ENCODE measurements at regions not wholly inside any gene's neighbourhood (a gene's known extent, or its start where the extent isn't known, plus 50 kb on each side); places are given as distances from the start of the nearest gene placed in this dataset.

GRCh38 chr16:16879567-16880251 lies 500.8 kb downstream of the NPIPA7 start:
- no peak for DNase-seq (ENCODE audit: low read depth)
- TF ChIP-seq CTCF (conservative IDR thresholded peaks at IDR 0.05; ENCODE audit: control insufficient read depth, insufficient read depth, low read depth, low read length): no peak
- H3K4me3 ChIP-seq (ENCODE audit: control insufficient read depth, low read depth, low read length): no peak overlapping the region

GRCh38 chr16:16881814-16882213 lies 502.9 kb downstream of the NPIPA7 start:
- no peak for TF ChIP-seq CTCF (conservative IDR thresholded peaks at IDR 0.05; ENCODE audit: control insufficient read depth, insufficient read depth, low read depth, low read length)
- DNase-seq (ENCODE audit: low read depth): no peak
- no peak overlapping the region for H3K4me3 ChIP-seq (ENCODE audit: control insufficient read depth, low read depth, low read length)

GRCh38 chr16:16882766-16883165 lies 503.8 kb downstream of the NPIPA7 start:
- TF ChIP-seq CTCF (conservative IDR thresholded peaks at IDR 0.05; ENCODE audit: control insufficient read depth, insufficient read depth, low read depth, low read length): no peak
- H3K4me3 ChIP-seq (ENCODE audit: control insufficient read depth, low read depth, low read length): no peak overlapping the region
- DNase-seq (ENCODE audit: low read depth): no peak

GRCh38 chr16:16884451-16884850 lies 505.5 kb downstream of the NPIPA7 start:
- no peak for DNase-seq (ENCODE audit: low read depth)
- no peak overlapping the region for H3K4me3 ChIP-seq (ENCODE audit: control insufficient read depth, low read depth, low read length)
- no peak for TF ChIP-seq CTCF (conservative IDR thresholded peaks at IDR 0.05; ENCODE audit: control insufficient read depth, insufficient read depth, low read depth, low read length)

GRCh38 chr16:16887193-16887592 lies 508.3 kb downstream of the NPIPA7 start:
- no peak for TF ChIP-seq CTCF (conservative IDR thresholded peaks at IDR 0.05; ENCODE audit: control insufficient read depth, insufficient read depth, low read depth, low read length)
- no peak overlapping the region for H3K4me3 ChIP-seq (ENCODE audit: control insufficient read depth, low read depth, low read length)
- no peak for DNase-seq (ENCODE audit: low read depth)

- no peak overlapping the region for H3K4me3 ChIP-seq (ENCODE audit: control insufficient read depth, low read depth, low read length)
- DNase-seq (ENCODE audit: low read depth): no peak
- TF ChIP-seq CTCF (conservative IDR thresholded peaks at IDR 0.05; ENCODE audit: control insufficient read depth, insufficient read depth, low read depth, low read length): no peak
Measured at GRCh38 chr16:16890964-16891363, 512.0 kb downstream of the NPIPA7 start.

- TF ChIP-seq CTCF (conservative IDR thresholded peaks at IDR 0.05; ENCODE audit: control insufficient read depth, insufficient read depth, low read depth, low read length): no peak
- H3K4me3 ChIP-seq (ENCODE audit: control insufficient read depth, low read depth, low read length): no peak overlapping the region
- DNase-seq (ENCODE audit: low read depth): no peak
Measured at GRCh38 chr16:16904601-16905000, 525.7 kb downstream of the NPIPA7 start.
